CMK (cell line): ENCODE measurements at regions not wholly inside any gene's neighbourhood (a gene's known extent, or its start where the extent isn't known, plus 50 kb on each side); places are given as distances from the start of the nearest gene placed in this dataset.

Experiments
- DNase-seq: peaks from one replicate; pipeline ENCODE4 v3.0.0-alpha.2; 2010; ENCODE audit warnings: low read depth

DNA sequence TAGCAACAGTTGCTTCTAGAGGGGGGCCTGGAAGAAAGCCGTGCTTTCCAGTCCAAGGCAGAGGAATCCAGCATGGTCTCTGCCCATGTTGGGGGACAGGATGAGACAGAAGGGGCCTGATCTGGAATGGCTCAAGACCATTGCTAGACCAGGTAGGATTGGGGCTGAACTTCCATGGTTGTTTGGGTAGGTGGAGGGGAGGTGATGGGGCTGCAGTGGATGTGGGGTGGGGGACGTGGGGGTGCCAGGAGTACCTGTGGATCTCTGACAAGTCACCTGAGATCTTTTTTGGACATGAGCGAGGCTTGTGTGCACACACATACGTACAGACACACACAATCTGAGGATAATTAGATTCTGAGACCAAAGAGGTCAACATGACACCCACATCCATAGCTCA, 228.7 kb upstream of the SKOR2 start:
- DNase-seq = no peak

DNA sequence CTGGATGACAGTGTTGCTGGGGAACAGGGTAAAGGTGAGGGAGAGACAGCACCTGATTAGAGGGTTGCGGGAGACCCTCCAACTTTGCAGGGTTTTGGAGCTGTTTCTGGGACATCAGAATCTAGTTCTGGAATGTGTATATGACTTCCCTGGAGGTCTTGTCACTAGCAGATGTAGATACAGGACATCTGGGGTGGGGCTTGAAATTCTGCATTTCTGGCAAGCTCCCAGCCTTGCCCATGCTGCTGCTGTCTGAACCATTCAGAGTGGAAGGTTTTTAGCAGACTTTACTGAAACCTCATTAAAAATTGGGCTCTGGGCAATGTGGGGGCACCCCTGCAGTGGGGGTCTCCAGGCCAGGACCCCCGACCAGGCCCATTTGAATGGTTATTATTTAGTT, 220.3 kb upstream of the SKOR2 start:
- DNase-seq = no peak

- DNase-seq = no peak
These were observed 219.5 kb upstream of the SKOR2 start for GRCh38 chr18:47470941-47471340.

- no peak for DNase-seq
These were observed 218.1 kb upstream of the SKOR2 start for GRCh38 chr18:47469576-47469975.

- no peak for DNase-seq
These were observed 210.5 kb upstream of the SKOR2 start for GRCh38 chr18:47461977-47462376.

- no peak for DNase-seq
These were observed 210.0 kb upstream of the SKOR2 start for GRCh38 chr18:47461406-47461948.

- no peak for DNase-seq
These were observed 207.0 kb upstream of the SKOR2 start for GRCh38 chr18:47458483-47458882.

- no peak for DNase-seq
These were observed 206.2 kb upstream of the SKOR2 start for GRCh38 chr18:47457614-47458013.

DNA sequence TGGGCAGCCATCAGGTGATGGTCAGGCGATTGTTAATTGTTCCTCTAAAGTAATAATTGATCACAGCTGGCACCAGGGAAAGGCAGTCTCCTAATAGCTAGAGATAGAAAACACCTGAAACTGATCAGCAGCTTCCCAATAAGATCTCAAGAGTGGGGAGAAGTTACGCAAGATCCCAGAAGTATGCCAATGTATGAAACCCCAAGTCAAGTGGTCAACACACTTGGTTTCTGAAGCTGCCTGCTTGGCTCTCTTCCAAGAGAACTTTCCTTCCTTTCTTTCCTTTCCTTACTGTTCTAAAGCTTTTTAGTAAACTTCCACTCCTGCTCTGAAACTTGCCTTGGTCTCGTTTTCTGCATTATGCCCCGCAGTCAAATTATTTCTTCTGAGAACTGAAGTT, 201.6 kb upstream of the SKOR2 start:
- DNase-seq = no peak

DNA sequence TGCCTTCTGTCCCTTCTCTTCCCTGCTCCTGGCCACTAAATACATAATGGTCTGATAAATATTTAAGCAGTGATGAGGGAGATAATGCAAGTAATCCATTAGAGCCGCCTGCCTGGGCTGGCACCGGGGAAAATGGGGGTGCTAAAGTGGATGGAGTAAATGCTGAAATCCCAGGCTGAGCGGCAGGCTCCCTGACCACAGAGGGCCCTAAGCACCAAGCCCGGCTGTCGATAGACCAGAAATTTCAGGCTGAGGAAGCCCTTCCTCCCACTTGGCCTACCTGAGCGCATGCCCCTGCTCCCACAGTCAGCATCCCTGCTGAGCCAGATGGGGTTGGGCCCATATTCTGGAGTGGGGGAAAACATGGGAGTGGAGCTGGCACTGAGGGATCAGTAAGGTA, 197.5 kb upstream of the SKOR2 start:
- DNase-seq = no peak

- DNase-seq = no peak
These were observed 190.5 kb upstream of the SKOR2 start for GRCh38 chr18:47441914-47442313.

DNA sequence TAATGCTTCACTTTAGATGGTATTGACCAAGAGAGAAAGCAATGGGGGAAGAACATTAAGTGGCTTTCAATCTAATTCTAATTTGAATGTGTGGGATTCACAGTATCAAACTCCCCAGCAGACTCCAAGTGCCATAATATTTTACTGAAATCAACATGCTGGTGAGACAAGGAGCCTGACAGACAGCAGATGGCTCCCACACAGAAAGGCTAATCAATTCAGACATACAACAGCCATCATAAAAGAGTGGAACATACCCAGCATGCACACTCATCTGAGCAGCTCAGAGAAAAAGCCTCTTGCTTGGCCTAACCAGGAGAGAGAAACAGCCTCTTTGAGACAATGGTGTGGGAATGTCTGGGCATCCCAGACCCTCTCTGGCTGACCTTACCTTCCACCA, 186.5 kb upstream of the SKOR2 start:
- DNase-seq = no peak

- DNase-seq = no peak
These were observed 185.4 kb upstream of the SKOR2 start for GRCh38 chr18:47436871-47437270.

- no peak for DNase-seq
These were observed 182.8 kb upstream of the SKOR2 start for GRCh38 chr18:47434214-47434746.

- DNase-seq = no peak
These were observed 176.6 kb upstream of the SKOR2 start for GRCh38 chr18:47427923-47428637.

DNA sequence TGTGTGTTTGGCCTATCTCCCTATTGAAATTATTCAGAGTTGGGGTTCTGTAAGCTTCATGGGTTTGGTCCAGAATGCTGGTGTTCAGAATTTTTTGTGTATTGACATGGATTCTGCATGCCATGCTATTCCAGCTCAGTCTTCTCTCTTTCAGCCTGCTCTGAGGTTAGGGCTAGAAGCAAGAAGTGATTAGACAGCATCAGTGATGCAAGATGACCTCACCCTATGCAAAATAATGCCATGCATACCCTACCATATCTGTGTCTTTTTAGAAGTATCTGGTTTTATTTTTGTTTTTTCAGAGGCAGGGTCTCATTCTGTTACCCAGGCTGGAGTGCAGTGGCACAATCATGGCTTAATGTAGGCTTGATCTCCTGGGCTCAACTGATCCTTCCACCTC, 175.6 kb upstream of the SKOR2 start:
- DNase-seq = no peak

GRCh38 chr18:47425365-47425764, 173.9 kb upstream of the SKOR2 start:
- no peak for DNase-seq

DNA sequence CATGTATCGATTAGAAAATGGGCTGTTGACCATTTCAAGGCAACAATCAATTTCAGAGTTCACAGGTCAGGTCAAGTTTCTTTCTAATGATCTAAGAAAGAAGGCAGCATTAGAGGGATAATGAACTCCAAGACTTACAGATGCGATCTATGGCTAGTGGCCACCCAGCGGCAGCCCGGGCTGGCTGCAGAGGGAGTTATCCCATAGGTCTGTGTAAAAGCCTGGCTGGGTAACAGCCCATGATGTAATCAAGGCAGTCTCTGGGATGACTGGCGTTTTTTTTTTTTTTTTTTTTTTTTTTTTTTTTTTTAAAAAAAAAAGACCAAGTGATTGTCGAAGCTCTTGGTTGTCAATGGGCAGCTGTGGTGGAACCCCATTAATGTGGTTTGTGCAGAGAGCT, 171.1 kb upstream of the SKOR2 start:
- DNase-seq = no peak

DNA sequence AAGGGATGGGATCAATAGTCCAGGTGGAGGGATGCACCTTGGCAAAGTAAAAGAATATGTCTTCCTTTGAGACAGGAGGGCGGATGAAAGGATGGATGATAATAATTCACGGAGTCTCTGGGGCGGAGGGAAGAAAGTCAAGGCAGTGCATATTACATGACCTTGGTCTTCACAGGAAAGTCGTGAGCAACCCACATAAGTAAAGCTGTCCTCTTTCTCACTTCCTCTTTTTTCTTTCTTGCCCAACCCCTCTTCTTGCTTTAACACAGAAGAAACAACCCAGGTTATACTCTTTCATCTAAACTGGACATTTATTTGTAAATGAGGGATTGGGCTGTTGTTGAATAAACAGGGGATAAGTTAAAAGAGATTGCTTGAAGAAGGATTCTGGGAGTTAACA, 168.7 kb upstream of the SKOR2 start:
- DNase-seq = no peak

DNA sequence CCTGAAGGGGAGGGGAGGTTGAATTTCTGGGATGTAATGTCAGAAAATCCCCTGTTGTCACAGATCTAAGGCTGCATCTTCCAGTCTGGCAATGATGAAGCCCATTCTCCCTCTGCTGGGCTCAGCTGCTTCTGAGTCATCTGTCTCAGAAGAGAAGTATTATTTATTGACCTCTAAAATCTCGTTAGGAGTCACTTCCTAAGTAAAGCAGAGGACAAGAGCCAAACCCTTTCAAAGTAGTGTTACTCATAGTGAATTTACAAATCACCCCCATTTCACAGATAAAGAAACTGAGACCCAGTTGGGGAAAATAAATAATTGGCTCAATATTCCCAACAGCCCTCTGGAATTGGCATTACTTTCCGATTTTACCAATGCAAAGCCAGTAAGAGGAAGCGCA, 167.3 kb upstream of the SKOR2 start:
- DNase-seq = no peak

DNA sequence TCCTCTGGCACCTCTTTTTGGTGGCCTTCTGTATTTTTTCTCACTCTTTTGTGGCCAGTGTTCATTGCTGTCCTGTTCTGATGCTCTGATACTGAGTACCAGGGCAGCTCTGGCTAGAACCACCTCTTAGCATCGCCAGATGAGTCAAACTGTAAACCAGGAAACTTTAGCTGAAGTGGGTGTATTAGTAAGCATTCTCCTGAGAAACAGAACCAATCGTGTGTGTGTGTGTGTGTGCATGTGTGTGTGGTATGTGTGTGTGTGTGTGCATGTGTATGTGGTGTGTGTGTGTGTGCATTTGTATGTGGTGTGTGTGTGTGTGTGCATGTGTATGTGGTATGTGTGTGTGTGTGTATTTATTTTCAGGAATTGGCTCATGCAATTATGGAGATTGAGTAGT, 166.3 kb upstream of the SKOR2 start:
- no peak for DNase-seq

DNA sequence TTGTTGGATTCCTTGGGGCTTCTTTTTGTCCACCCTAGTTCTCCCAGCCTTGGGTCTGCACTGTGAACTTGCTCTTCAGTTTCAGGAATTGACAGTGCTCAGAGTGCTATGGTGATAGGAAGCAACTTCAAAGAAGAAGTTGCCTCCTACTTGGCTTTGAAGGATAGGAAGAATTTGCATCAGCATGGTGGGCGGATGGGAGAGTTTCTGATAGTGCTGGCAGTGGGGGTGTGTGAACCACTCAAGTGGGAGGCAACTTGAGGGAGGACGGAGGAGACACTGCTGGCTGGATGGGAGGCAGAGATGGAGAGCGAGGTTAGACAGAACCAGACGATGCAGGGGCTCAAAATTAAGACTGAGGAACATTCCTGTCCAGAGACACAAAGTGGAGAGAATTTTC, 164.4 kb upstream of the SKOR2 start:
- no peak for DNase-seq

GRCh38 chr18:47413327-47413726, 161.9 kb upstream of the SKOR2 start:
- no peak for DNase-seq

DNA sequence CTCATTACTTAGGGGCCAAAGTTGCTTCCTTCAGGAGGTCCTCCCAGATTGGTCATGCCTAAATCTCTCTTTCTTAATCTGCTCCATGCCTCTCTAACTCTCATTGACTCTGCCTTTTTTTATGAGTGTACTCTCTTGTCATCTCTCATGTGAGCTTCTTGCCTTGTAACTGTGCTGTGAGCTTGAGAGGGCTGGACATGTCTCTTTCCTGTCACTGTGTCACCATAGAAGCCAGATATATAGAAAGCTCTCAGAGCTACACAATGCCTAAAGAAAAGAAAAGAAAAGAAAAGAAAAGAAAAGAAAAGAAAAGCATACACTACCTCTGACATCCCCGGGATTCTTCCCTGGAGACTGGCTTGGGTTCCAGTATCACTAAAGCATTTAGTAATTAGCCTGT, 161.5 kb upstream of the SKOR2 start:
- no peak for DNase-seq
